ENCODE measurements at regions not wholly inside any gene's neighbourhood (a gene's known extent, or its start where the extent isn't known, plus 50 kb on each side); places are given as distances from the start of the nearest gene placed in this dataset.

DNA sequence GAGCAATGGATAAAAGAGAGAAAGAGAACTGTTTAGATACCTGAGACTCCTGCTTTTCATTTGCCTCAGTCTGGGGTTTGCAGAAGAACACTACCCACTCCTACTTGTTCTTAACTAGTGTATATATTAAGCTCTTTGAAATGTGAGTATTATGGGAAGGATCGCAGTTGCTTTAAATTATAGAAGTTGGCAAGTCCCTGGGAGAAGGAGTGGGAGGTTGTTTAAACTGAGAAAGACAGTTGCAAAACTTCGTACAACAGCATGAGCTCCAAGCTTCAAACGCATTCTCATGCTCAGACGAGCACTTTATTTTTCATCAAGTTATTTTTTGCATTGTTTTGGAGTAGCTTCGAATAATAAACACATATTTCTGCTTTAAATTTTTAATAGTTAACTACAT is 88.1 kb upstream of the C1QTNF7 start:
- no peak for DNase-seq
- Mint-ChIP-seq H3K4me3 (no peak overlapping the region), H3K27ac (no peak overlapping the region), H3K4me1 (ENCODE audit: low read depth) (peaks cover 25% of the 10 kb centered on the region), H3K9me3 (no peaks in the 10 kb centered on the region), H3K27me3 (ENCODE audit: insufficient read depth) (peaks cover 14% of the 10 kb centered on the region), H3K36me3 (ENCODE audit: low read depth) (no peaks in the 10 kb centered on the region)
- TF ChIP-seq, protein P1, sequence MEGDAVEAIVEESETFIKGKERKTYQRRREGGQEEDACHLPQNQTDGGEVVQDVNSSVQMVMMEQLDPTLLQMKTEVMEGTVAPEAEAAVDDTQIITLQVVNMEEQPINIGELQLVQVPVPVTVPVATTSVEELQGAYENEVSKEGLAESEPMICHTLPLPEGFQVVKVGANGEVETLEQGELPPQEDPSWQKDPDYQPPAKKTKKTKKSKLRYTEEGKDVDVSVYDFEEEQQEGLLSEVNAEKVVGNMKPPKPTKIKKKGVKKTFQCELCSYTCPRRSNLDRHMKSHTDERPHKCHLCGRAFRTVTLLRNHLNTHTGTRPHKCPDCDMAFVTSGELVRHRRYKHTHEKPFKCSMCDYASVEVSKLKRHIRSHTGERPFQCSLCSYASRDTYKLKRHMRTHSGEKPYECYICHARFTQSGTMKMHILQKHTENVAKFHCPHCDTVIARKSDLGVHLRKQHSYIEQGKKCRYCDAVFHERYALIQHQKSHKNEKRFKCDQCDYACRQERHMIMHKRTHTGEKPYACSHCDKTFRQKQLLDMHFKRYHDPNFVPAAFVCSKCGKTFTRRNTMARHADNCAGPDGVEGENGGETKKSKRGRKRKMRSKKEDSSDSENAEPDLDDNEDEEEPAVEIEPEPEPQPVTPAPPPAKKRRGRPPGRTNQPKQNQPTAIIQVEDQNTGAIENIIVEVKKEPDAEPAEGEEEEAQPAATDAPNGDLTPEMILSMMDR (IDR thresholded peaks at IDR 0.05) = no peak

DNA sequence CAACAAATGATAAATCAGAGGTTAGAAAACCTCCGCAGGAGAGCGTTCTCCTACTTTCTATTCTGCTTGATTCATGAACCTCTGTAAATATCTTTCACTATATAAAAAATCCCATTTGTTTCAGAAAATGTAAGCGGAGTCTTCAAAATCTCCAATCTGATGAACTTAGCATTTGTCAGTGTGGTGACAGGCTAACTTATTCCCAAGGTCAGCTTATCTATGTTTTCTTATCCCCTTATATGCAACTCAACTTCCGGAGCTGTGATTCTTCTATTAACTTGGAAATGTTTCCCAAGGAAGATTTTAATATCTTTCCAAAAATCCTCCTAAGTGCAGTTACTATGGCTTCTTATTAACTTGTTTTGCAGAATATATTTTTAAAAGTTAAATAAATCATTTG is 87.5 kb upstream of the C1QTNF7 start:
- Mint-ChIP-seq H3K27ac (no peak overlapping the region), H3K27me3 (ENCODE audit: insufficient read depth) (peaks cover 17% of the 10 kb centered on the region), H3K4me3 (no peak overlapping the region), H3K4me1 (ENCODE audit: low read depth) (peaks cover 25% of the 10 kb centered on the region), H3K9me3 (no peaks in the 10 kb centered on the region), H3K36me3 (ENCODE audit: low read depth) (no peaks in the 10 kb centered on the region)
- no peak for DNase-seq
- TF ChIP-seq, protein P1 (IDR thresholded peaks at IDR 0.05) = no peak

DNA sequence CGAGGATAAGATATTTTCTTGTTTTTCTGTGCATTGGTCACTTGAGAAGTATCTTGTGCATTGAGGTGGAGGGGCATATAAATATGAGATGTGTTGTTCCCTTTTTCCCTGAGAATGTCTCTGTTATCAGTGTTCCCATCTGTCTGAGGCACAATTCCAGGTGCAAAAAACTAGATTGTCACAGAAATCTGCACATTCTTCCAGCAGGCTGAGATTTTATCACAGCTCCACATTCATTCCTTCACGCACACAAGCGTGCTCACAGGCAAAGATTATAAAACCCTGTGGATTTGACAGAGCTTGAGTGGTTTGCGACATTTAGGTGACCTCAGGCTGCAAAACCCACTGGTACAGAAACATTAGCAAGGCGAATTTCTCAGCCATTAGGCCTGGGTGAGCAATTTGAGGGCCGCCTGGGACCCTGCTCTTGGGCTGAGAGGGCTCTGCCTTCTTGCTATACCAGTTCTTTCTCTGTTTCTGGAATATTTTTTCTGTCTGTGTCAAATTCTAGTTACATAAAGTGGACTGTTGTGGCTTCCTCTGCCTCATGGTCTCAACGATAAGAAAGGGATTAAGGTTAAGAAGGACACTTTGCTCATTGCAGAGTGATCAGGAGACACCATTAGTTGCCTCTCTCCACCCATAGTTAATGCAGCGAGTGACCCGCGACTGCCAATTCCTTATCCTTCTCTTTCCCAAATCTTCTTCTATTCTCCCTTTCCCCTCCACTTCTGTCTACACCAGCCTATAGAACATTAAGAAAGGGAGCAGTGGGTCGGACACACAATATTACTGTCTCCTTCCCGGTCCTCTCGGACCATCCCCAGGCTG is 86.7 kb upstream of the C1QTNF7 start:
- Mint-ChIP-seq H3K36me3 (ENCODE audit: low read depth) (no peaks in the 10 kb centered on the region), H3K9me3 (no peaks in the 10 kb centered on the region), H3K27me3 (ENCODE audit: insufficient read depth) (peaks cover 17% of the 10 kb centered on the region), H3K27ac (no peak overlapping the region), H3K4me3 (no peak overlapping the region), H3K4me1 (ENCODE audit: low read depth) (peaks cover 25% of the 10 kb centered on the region)
- DNase-seq = no peak
- TF ChIP-seq, protein P1 (IDR thresholded peaks at IDR 0.05) = no peak

DNA sequence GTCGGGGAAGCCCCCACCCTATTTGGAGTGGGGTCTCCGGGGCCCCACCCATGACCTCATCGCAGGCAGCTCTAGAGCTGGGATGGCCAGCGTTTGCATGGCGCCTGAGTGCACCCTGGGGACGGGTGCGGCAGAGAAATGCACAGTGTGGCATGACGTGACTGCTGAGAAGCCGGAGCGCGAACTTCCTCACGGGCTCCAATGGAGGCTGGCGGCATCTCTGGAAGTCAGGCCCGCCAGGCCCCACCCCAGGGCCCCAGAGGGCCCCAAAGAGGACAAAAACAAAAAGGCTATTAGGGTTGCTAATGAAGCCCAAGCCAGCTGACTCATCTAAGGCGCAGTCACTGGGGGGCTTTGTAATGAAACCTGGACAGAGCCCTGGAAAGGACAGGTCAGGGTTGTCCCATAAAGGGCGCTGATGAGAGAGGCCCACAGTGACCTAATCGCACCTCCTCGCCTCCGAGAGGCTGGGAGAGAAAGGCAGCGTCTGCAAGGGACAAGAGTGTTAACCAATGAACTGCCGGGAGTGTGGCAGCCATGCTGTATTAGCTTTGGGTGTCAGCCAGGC is 86.0 kb upstream of the C1QTNF7 start:
- DNase-seq = no peak
- peaks cover 18% of the 10 kb centered on the region for H3K4me1 Mint-ChIP-seq (ENCODE audit: low read depth)
- H3K4me3 Mint-ChIP-seq = no peak overlapping the region
- no peaks in the 10 kb centered on the region for H3K36me3 Mint-ChIP-seq (ENCODE audit: low read depth)
- TF ChIP-seq, protein P1 (IDR thresholded peaks at IDR 0.05) = no peak
- no peaks in the 10 kb centered on the region for H3K9me3 Mint-ChIP-seq
- H3K27ac Mint-ChIP-seq = no peak overlapping the region
- peaks cover 18% of the 10 kb centered on the region for H3K27me3 Mint-ChIP-seq (ENCODE audit: insufficient read depth)

DNA sequence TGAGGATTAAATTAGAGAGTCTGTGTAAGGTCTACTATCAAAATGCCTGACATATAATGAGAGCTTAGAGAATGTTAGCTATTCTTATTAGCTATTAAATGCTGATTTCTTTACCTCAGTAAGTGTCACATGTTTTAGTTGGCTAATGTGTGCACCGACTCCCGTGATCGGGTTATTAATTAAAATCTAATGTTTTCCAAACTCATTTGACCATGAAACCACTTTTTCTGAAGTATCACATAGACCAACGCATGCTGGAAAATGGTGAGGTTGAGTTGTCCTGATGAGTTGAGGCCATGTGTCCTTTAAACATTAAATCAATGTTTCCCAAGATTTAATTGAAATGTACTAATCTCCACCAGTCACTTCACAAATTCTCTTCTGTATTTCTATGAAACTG is 84.8 kb upstream of the C1QTNF7 start:
- no peak overlapping the region for H3K27ac Mint-ChIP-seq
- TF ChIP-seq, protein P1 (IDR thresholded peaks at IDR 0.05) = no peak
- H3K9me3 Mint-ChIP-seq = no peaks in the 10 kb centered on the region
- H3K36me3 Mint-ChIP-seq (ENCODE audit: low read depth) = no peaks in the 10 kb centered on the region
- no peak for DNase-seq
- no peak overlapping the region for H3K4me3 Mint-ChIP-seq
- peaks cover 24% of the 10 kb centered on the region for H3K27me3 Mint-ChIP-seq (ENCODE audit: insufficient read depth)
- peaks cover 12% of the 10 kb centered on the region for H3K4me1 Mint-ChIP-seq (ENCODE audit: low read depth)

All from HFFc6 (cell line).